BLaER1 treated with 17β-estradiol and CSF1 and Interleukin-3, amounts not matched to agents 10 nM and 100 nM (cell line): ENCODE measurements at regions not wholly inside any gene's neighbourhood (a gene's known extent, or its start where the extent isn't known, plus 50 kb on each side); places are given as distances from the start of the nearest gene placed in this dataset.

ENCODE experiments used
- H3K27ac ChIP-seq, 11 experiments: shearing (Covaris generic); formaldehyde crosslinking; 2 replicates each; pipeline ENCODE4 v1.8.1; 2022
- H3K27me3 ChIP-seq, 11 experiments: shearing (Covaris generic); formaldehyde crosslinking; 2 replicates each; pipeline ENCODE4 v1.8.1; 2022
- H3K36me3 ChIP-seq, 11 experiments: shearing (Covaris generic); formaldehyde crosslinking; 2 replicates each; pipeline ENCODE4 v1.8.1; 2022
- H3K4me1 ChIP-seq, 10 experiments: shearing (Covaris generic); formaldehyde crosslinking; 2 replicates each; pipeline ENCODE4 v1.8.1; 2022
- H3K4me2 ChIP-seq, 11 experiments: shearing (Covaris generic); formaldehyde crosslinking; 2 replicates each; pipeline ENCODE4 v1.8.1; 2022
- H3K4me3 ChIP-seq, 10 experiments: shearing (Covaris generic); formaldehyde crosslinking; 2 replicates each; pipeline ENCODE4 v1.8.1; 2022
- H3K9ac ChIP-seq, 11 experiments: shearing (Covaris generic); formaldehyde crosslinking; 2 replicates each; pipeline ENCODE4 v1.8.1; 2022
- H3K9me3 ChIP-seq, 11 experiments: shearing (Covaris generic); formaldehyde crosslinking; replicated peaks in 1 of 11; 2 replicates each; pipeline ENCODE4 v1.8.1; 2022
- H4K20me1 ChIP-seq, 11 experiments: shearing (Covaris generic); formaldehyde crosslinking; 2 replicates each; pipeline ENCODE4 v1.8.1; 2022
- Cebpa-rat ChIP-seq, 11 experiments: shearing (Covaris generic); IDR thresholded peaks; 2 replicates each; pipeline ENCODE4 v1.8.1; 2022

DNA sequence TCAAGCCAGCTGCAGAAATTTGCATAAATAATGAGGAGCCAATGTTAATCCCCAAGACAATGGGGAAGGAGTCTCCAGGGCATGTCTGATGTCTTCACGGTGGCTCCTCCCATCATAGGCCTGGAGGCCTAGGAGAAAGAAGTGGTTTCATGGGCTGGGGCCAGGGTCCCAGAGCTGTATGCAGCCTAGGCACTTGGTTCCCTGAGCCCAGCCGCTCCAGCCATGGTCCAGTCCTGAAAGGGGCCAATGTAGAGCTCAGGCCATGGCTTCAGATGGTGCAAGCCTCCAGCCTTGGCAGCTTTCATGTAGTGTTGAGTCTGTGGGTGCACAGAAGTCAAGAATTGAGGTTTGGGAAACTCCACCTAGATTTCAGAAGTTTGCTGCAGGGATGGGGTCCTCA is 628.2 kb upstream of the GRIA3 start:
- no peak for TF ChIP-seq Cebpa-rat (IDR thresholded peaks at IDR 0.05)
- H3K27me3 ChIP-seq = peaks cover 14 to 92% (median 62%) of the 10 kb centered on the region in 11 experiments; a peak in 20 of 22 replicates
- no peak overlapping the region for H3K9ac ChIP-seq

DNA sequence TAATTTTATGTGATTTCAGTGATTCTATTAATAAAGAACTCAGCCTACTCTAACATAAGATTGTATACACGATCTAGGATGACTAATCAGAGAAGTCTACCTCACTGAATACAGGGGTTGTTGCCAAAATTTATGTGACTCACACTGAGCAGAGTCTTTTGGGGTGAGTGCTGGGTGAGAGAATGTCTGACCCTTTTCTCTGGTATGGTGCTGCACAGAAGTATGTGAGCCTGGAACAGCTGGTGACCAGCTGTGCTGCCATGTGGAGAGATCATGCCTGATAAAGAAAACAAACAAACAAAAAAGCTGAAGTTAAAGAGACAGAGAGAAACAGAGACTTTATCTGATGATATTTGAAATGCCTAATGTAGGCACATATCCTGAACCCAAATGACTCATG is 618.1 kb upstream of the GRIA3 start:
- H3K36me3 ChIP-seq = no peaks in the 10 kb centered on the region
- no peak overlapping the region for H3K9ac ChIP-seq
- no peak overlapping the region for H3K27ac ChIP-seq
- no peak for TF ChIP-seq Cebpa-rat (IDR thresholded peaks at IDR 0.05)
- peaks cover 0 to 13% (median 9%) of the 10 kb centered on the region in 11 experiments; a peak in 8 of 22 replicates for H3K9me3 ChIP-seq
- no peaks in the 10 kb centered on the region for H3K4me1 ChIP-seq
- H4K20me1 ChIP-seq = no peaks in the 10 kb centered on the region
- peaks cover 14 to 94% (median 79%) of the 10 kb centered on the region in 11 experiments for H3K27me3 ChIP-seq
- no peak overlapping the region for H3K4me2 ChIP-seq
- H3K4me3 ChIP-seq = no peak overlapping the region

More for the DNA sequence above, 628.2 kb upstream of the GRIA3 start:
- Histone ChIP-seq H4K20me1 (no peaks in the 10 kb centered on the region), H3K4me2 (no peak overlapping the region), H3K4me1 (no peaks in the 10 kb centered on the region), H3K4me3 (no peak overlapping the region), H3K27ac (no peak overlapping the region), H3K9me3 (peaks cover 0 to 24% (median 14%) of the 10 kb centered on the region in 11 experiments; a peak in 14 of 22 replicates), H3K36me3 (no peaks in the 10 kb centered on the region)

GRCh38 chrX:122566401-122566800 is 617.7 kb upstream of the GRIA3 start:
- Histone ChIP-seq H4K20me1 (no peaks in the 10 kb centered on the region), H3K36me3 (no peaks in the 10 kb centered on the region), H3K4me3 (no peak overlapping the region), H3K9me3 (peaks cover 0 to 13% (median 9%) of the 10 kb centered on the region in 11 experiments; a peak in 8 of 22 replicates), H3K4me2 (no peak overlapping the region), H3K27ac (no peak overlapping the region), H3K4me1 (no peaks in the 10 kb centered on the region), H3K9ac (no peak overlapping the region), H3K27me3 (peaks cover 14 to 93% (median 79%) of the 10 kb centered on the region in 11 experiments)
- TF ChIP-seq Cebpa-rat (IDR thresholded peaks at IDR 0.05) = no peak

- H3K36me3 ChIP-seq = no peaks in the 10 kb centered on the region
- no peak overlapping the region for H3K9ac ChIP-seq
- no peak overlapping the region for H3K27ac ChIP-seq
- H3K9me3 ChIP-seq = peaks cover 0 to 8% (median 5%) of the 10 kb centered on the region in 11 experiments; a peak in 8 of 22 replicates
- no peak overlapping the region for H3K4me3 ChIP-seq
- no peaks in the 10 kb centered on the region for H3K4me1 ChIP-seq
- no peak overlapping the region for H3K4me2 ChIP-seq
- no peak for TF ChIP-seq Cebpa-rat (IDR thresholded peaks at IDR 0.05)
- peaks cover 14 to 95% (median 81%) of the 10 kb centered on the region in 11 experiments for H3K27me3 ChIP-seq
- H4K20me1 ChIP-seq = no peaks in the 10 kb centered on the region
Observed at GRCh38 chrX:122567911-122568310, 616.2 kb upstream of the GRIA3 start.

DNA sequence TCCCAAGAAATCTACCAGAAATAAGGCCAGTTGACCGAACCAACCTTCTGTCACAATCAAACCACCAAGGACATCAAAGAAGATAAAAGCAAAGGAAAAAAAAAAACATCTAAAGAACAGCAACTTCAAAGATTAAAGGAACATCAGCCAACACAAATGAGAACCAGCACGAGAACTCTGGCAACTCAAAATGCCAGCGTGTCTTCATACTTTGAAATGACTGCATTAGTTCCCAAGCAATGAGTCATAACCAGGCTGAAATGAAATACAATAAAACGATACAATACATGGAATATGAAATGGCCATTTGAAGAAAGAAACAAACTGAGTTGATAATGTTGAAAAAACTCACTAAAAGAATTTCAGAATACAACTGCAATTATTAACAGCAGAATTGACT is 611.6 kb upstream of the GRIA3 start:
- no peaks in the 10 kb centered on the region for H4K20me1 ChIP-seq
- no peak overlapping the region for H3K4me2 ChIP-seq
- H3K27ac ChIP-seq = no peak overlapping the region
- H3K9me3 ChIP-seq = peaks cover 0 to 25% (median 13%) of the 10 kb centered on the region in 11 experiments; a peak in 11 of 22 replicates
- H3K27me3 ChIP-seq = peaks cover 4 to 94% (median 84%) of the 10 kb centered on the region in 11 experiments; a peak in 21 of 22 replicates
- H3K4me3 ChIP-seq = no peak overlapping the region
- no peaks in the 10 kb centered on the region for H3K36me3 ChIP-seq
- no peak for TF ChIP-seq Cebpa-rat (IDR thresholded peaks at IDR 0.05)
- no peak overlapping the region for H3K9ac ChIP-seq
- H3K4me1 ChIP-seq = no peaks in the 10 kb centered on the region

- no peak for TF ChIP-seq Cebpa-rat (IDR thresholded peaks at IDR 0.05)
- no peak overlapping the region for H3K4me2 ChIP-seq
- no peak overlapping the region for H3K9ac ChIP-seq
- H4K20me1 ChIP-seq = no peaks in the 10 kb centered on the region
- no peak overlapping the region for H3K4me3 ChIP-seq
- no peak overlapping the region for H3K27ac ChIP-seq
- H3K4me1 ChIP-seq = no peaks in the 10 kb centered on the region
- H3K9me3 ChIP-seq = peaks cover 0 to 22% (median 13%) of the 10 kb centered on the region in 11 experiments; a peak in 10 of 22 replicates
- no peaks in the 10 kb centered on the region for H3K36me3 ChIP-seq
- H3K27me3 ChIP-seq = peaks cover 4 to 87% (median 77%) of the 10 kb centered on the region in 11 experiments; a peak in 21 of 22 replicates
Observed at GRCh38 chrX:122579036-122579435, 605.0 kb upstream of the GRIA3 start.

DNA sequence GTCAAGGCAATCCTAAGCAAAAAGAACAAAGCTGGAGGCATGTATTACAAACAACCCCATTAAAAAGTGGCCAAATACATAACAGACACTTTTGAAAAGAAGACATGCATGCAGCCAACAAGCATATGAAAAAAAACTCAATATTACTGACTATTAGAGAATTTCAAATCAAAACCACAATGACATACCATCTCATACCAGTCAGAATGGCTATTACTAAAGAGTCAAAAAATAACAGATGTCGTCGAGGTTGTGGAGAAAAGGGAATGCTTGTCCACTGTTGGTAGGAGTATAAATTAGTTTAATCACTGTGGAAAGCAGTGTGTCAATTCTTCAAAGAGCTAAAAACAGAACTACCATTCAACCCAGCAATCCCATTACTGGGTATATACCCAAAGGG is 604.6 kb upstream of the GRIA3 start:
- Histone ChIP-seq H3K4me2 (no peak overlapping the region), H3K27ac (no peak overlapping the region), H3K4me3 (no peak overlapping the region), H4K20me1 (no peaks in the 10 kb centered on the region), H3K27me3 (peaks cover 4 to 86% (median 77%) of the 10 kb centered on the region in 11 experiments; a peak in 21 of 22 replicates), H3K9ac (no peak overlapping the region), H3K36me3 (no peaks in the 10 kb centered on the region), H3K4me1 (no peaks in the 10 kb centered on the region), H3K9me3 (peaks cover 0 to 17% (median 9%) of the 10 kb centered on the region in 11 experiments; a peak in 10 of 22 replicates)
- no peak for TF ChIP-seq Cebpa-rat (IDR thresholded peaks at IDR 0.05)

GRCh38 chrX:122582280-122582974 is 601.7 kb upstream of the GRIA3 start:
- H3K27me3 ChIP-seq = peaks cover 16 to 87% (median 76%) of the 10 kb centered on the region in 11 experiments; a peak in 21 of 22 replicates
- no peaks in the 10 kb centered on the region for H4K20me1 ChIP-seq
- H3K27ac ChIP-seq = no peak overlapping the region
- no peak overlapping the region for H3K9ac ChIP-seq
- no peaks in the 10 kb centered on the region; a peak in 1 of 22 replicates for H3K9me3 ChIP-seq
- no peak overlapping the region for H3K4me2 ChIP-seq
- H3K4me1 ChIP-seq = no peaks in the 10 kb centered on the region
- H3K36me3 ChIP-seq = no peaks in the 10 kb centered on the region
- TF ChIP-seq Cebpa-rat (IDR thresholded peaks at IDR 0.05) = no peak
- H3K4me3 ChIP-seq = no peak overlapping the region

GRCh38 chrX:122582975-122583305 is 601.1 kb upstream of the GRIA3 start:
- H3K27ac ChIP-seq = no peak overlapping the region

GRCh38 chrX:122583551-122583950 is 600.5 kb upstream of the GRIA3 start:
- Histone ChIP-seq H3K4me2 (no peak overlapping the region), H3K4me3 (no peak overlapping the region), H3K9ac (no peak overlapping the region), H3K4me1 (no peaks in the 10 kb centered on the region), H3K36me3 (no peaks in the 10 kb centered on the region), H4K20me1 (no peaks in the 10 kb centered on the region), H3K9me3 (no peaks in the 10 kb centered on the region; a peak in 1 of 22 replicates), H3K27me3 (peaks cover 16 to 87% (median 77%) of the 10 kb centered on the region in 11 experiments; a peak in 21 of 22 replicates), H3K27ac (no peak overlapping the region)
- no peak for TF ChIP-seq Cebpa-rat (IDR thresholded peaks at IDR 0.05)

More at GRCh38 chrX:122582975-122583305, 601.1 kb upstream of the GRIA3 start:
- no peaks in the 10 kb centered on the region for H4K20me1 ChIP-seq
- no peak overlapping the region for H3K4me2 ChIP-seq
- no peaks in the 10 kb centered on the region for H3K4me1 ChIP-seq
- H3K9ac ChIP-seq = no peak overlapping the region
- no peaks in the 10 kb centered on the region; a peak in 1 of 22 replicates for H3K9me3 ChIP-seq
- no peak overlapping the region for H3K4me3 ChIP-seq
- TF ChIP-seq Cebpa-rat (IDR thresholded peaks at IDR 0.05) = no peak
- peaks cover 16 to 87% (median 76%) of the 10 kb centered on the region in 11 experiments; a peak in 21 of 22 replicates for H3K27me3 ChIP-seq
- no peaks in the 10 kb centered on the region for H3K36me3 ChIP-seq
